ENCODE measurements at regions not wholly inside any gene's neighbourhood (a gene's known extent, or its start where the extent isn't known, plus 50 kb on each side); places are given as distances from the start of the nearest gene placed in this dataset.
A peak's percentile ranks its signal among the peaks of the same experiment; 100 is the strongest.

DNA sequence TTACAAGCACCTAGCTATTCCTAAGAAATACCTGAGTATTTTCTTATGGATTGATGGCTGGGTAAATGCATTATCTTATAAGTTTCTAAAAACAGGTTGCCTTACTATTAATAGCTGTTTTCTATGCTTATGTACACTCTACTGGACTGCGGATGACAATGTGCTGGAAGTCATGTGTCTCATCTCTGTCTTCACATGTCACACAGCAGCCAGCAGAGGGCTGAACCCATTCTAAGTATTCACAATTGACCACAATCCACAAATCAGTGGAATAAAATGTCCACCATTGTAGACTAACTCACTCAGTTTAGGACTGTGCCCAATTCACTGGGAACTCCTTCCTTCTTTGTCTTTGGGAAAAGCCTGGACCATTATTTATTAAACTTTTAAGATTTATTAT is 371.2 kb downstream of the INSIG2 start:
- WGBS (ENCODE audit: low lambda C conversion rate) = 52% methylated on average over 1 of the region's 1 CpG
- ChIA-PET POLR2A (no interaction called here), CTCF (no interaction called here)
- H3K36me3 ChIP-seq (replicated peaks in 1 of 2; ENCODE audit: control insufficient read depth in 1 of 2, insufficient read depth in 2 of 2, low read length in 1 of 2) = no peaks in the 10 kb centered on the region
- H3K27me3 ChIP-seq (ENCODE audit: insufficient read depth) = no peaks in the 10 kb centered on the region; the same call in 1 of the 2 replicates
- no peaks in the 10 kb centered on the region for H4K20me1 ChIP-seq (ENCODE audit: insufficient read depth)
- H3K4me2 ChIP-seq = no peak overlapping the region
- no peaks in the 10 kb centered on the region for H3K9me3 ChIP-seq
- no peak overlapping the region for H2AFZ ChIP-seq (ENCODE audit: low read depth)
- H3K4me3 ChIP-seq (ENCODE audit: low read depth in 2 of 2, low read length in 1 of 2) = no peak overlapping the region
- no peaks in the 10 kb centered on the region; a peak in 1 of 4 replicates for H3K4me1 ChIP-seq (ENCODE audit: control insufficient read depth in 1 of 2, insufficient read depth in 2 of 2, low read depth in 1 of 2, low read length in 1 of 2)
- H3K9ac ChIP-seq = no peak overlapping the region
- no peak overlapping the region for H3K27ac ChIP-seq (ENCODE audit: low read depth in 2 of 2, low read length in 1 of 2)
- TF ChIP-seq SMC3 (IDR thresholded peaks at IDR 0.05; ENCODE audit: low read depth, low read length) (no peak), RFX5 (IDR thresholded peaks at IDR 0.05; ENCODE audit: low read length) (no peak), YY1 (IDR thresholded peaks at IDR 0.05; ENCODE audit: low read depth) (no peak)
- TF ChIP-seq, protein P1, sequence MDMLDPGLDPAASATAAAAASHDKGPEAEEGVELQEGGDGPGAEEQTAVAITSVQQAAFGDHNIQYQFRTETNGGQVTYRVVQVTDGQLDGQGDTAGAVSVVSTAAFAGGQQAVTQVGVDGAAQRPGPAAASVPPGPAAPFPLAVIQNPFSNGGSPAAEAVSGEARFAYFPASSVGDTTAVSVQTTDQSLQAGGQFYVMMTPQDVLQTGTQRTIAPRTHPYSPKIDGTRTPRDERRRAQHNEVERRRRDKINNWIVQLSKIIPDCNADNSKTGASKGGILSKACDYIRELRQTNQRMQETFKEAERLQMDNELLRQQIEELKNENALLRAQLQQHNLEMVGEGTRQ (IDR thresholded peaks at IDR 0.05; ENCODE audit: borderline replicate concordance, low read depth, low read length) = no peak
- TF ChIP-seq, protein P2, sequence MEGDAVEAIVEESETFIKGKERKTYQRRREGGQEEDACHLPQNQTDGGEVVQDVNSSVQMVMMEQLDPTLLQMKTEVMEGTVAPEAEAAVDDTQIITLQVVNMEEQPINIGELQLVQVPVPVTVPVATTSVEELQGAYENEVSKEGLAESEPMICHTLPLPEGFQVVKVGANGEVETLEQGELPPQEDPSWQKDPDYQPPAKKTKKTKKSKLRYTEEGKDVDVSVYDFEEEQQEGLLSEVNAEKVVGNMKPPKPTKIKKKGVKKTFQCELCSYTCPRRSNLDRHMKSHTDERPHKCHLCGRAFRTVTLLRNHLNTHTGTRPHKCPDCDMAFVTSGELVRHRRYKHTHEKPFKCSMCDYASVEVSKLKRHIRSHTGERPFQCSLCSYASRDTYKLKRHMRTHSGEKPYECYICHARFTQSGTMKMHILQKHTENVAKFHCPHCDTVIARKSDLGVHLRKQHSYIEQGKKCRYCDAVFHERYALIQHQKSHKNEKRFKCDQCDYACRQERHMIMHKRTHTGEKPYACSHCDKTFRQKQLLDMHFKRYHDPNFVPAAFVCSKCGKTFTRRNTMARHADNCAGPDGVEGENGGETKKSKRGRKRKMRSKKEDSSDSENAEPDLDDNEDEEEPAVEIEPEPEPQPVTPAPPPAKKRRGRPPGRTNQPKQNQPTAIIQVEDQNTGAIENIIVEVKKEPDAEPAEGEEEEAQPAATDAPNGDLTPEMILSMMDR (IDR thresholded peaks at IDR 0.05) = peak; percentile 20; the same call in 1 of the 2 replicates
- H3K9me2 ChIP-seq = no peaks in the 10 kb centered on the region
- no peaks in the 10 kb centered on the region for H3K79me2 ChIP-seq (ENCODE audit: insufficient read depth)
- DNase-seq = no peak
- H3F3A ChIP-seq (replicated peaks; ENCODE audit: insufficient read depth) = no peaks in the 10 kb centered on the region

DNA sequence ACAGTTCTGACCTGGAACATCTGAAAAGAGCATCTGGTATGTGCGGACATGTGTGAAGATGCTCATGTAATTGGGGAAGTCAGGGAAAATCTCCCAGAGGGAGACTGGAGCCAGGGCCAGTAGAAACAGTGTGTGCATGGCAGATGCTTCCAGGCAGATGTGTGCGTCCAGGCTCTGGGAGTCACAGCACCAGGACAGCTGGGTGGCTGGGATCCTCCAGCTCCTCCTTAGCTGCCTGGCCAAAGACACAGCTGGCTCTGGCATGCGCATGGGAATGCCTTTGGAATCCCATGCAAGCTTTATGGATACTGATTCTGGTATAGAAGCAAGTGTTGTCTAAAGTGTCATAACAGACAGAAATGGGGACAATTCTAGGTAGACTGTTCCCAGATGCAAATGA is 369.7 kb downstream of the INSIG2 start:
- Histone ChIP-seq H3K4me2 (no peak overlapping the region), H3K4me3 (ENCODE audit: low read depth in 2 of 2, low read length in 1 of 2) (no peak overlapping the region), H3K27me3 (ENCODE audit: insufficient read depth) (no peaks in the 10 kb centered on the region; the same call in 1 of the 2 replicates), H2AFZ (ENCODE audit: low read depth) (no peak overlapping the region), H3K9me2 (no peaks in the 10 kb centered on the region), H3K36me3 (replicated peaks in 1 of 2; ENCODE audit: control insufficient read depth in 1 of 2, insufficient read depth in 2 of 2, low read length in 1 of 2) (no peaks in the 10 kb centered on the region), H3K9me3 (no peaks in the 10 kb centered on the region), H3K4me1 (ENCODE audit: control insufficient read depth in 1 of 2, insufficient read depth in 2 of 2, low read depth in 1 of 2, low read length in 1 of 2) (no peaks in the 10 kb centered on the region), H3K79me2 (ENCODE audit: insufficient read depth) (no peaks in the 10 kb centered on the region), H3K27ac (ENCODE audit: low read depth in 2 of 2, low read length in 1 of 2) (no peak overlapping the region), H3F3A (replicated peaks; ENCODE audit: insufficient read depth) (no peaks in the 10 kb centered on the region), H4K20me1 (ENCODE audit: insufficient read depth) (no peaks in the 10 kb centered on the region), H3K9ac (no peak overlapping the region)
- 22% methylated on average over 3 of the region's 3 CpGs for WGBS (ENCODE audit: low lambda C conversion rate)
- CTCF ChIA-PET = no interaction called here
- TF ChIP-seq POLR2AphosphoS5 (IDR thresholded peaks at IDR 0.05; ENCODE audit: low read depth, low read length) (no peak), TEAD4 (IDR thresholded peaks at IDR 0.05; ENCODE audit: borderline replicate concordance, insufficient read depth) (no peak), JUND (IDR thresholded peaks at IDR 0.05) (no peak)
- no peak for DNase-seq
- POLR2A ChIA-PET = no interaction called here

DNA sequence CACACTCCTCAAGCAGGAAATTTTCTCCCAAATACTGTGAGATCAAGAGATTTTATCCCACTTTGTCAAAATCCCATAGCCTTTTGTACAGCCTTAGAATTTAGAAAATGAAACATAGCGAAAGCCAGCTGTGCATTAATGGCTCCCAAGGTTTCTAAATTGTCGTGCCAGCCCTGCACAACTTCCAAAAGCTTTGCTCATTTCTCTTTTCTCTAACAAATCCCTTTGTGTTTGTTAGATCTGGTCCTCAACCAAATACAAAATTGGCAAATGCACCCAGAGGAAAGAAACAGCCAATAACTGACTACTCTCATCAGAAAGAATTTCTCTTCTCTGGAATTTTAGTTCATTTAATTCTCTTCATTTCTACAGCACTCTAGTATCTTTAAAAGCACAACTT is 361.1 kb downstream of the INSIG2 start:
- Histone ChIP-seq H2AFZ (ENCODE audit: low read depth) (no peak overlapping the region), H3K4me2 (no peak overlapping the region), H3K27ac (ENCODE audit: low read depth in 2 of 2, low read length in 1 of 2) (no peak overlapping the region), H3K9me2 (no peaks in the 10 kb centered on the region), H3K4me3 (ENCODE audit: low read depth in 2 of 2, low read length in 1 of 2) (no peak overlapping the region), H4K20me1 (ENCODE audit: insufficient read depth) (no peaks in the 10 kb centered on the region), H3K36me3 (replicated peaks in 1 of 2; ENCODE audit: control insufficient read depth in 1 of 2, insufficient read depth in 2 of 2, low read length in 1 of 2) (peaks cover 0 to 3% of the 10 kb centered on the region in 2 experiments), H3K79me2 (ENCODE audit: insufficient read depth) (no peaks in the 10 kb centered on the region), H3K4me1 (ENCODE audit: control insufficient read depth in 1 of 2, insufficient read depth in 2 of 2, low read depth in 1 of 2, low read length in 1 of 2) (no peaks in the 10 kb centered on the region), H3F3A (replicated peaks; ENCODE audit: insufficient read depth) (no peaks in the 10 kb centered on the region), H3K27me3 (ENCODE audit: insufficient read depth) (no peaks in the 10 kb centered on the region), H3K9me3 (no peaks in the 10 kb centered on the region), H3K9ac (no peak overlapping the region)
- 5% methylated on average over 2 of the region's 2 CpGs for WGBS (ENCODE audit: low lambda C conversion rate)
- ChIA-PET CTCF (interaction anchor here (1.3 kb wide), 1 partner anchor 10 kb away, joined by 4 read pairs; no protein-coding TSS in a partner anchor), POLR2A (no interaction called here)
- DNase-seq = no peak
- TF ChIP-seq GABPA (IDR thresholded peaks at IDR 0.05; ENCODE audit: low read depth) = no peak
- TF ChIP-seq, protein P3, sequence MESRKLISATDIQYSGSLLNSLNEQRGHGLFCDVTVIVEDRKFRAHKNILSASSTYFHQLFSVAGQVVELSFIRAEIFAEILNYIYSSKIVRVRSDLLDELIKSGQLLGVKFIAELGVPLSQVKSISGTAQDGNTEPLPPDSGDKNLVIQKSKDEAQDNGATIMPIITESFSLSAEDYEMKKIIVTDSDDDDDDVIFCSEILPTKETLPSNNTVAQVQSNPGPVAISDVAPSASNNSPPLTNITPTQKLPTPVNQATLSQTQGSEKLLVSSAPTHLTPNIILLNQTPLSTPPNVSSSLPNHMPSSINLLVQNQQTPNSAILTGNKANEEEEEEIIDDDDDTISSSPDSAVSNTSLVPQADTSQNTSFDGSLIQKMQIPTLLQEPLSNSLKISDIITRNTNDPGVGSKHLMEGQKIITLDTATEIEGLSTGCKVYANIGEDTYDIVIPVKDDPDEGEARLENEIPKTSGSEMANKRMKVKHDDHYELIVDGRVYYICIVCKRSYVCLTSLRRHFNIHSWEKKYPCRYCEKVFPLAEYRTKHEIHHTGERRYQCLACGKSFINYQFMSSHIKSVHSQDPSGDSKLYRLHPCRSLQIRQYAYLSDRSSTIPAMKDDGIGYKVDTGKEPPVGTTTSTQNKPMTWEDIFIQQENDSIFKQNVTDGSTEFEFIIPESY (IDR thresholded peaks at IDR 0.05; ENCODE audit: borderline replicate concordance, low read depth) = no peak
- TF ChIP-seq, protein P1 (IDR thresholded peaks at IDR 0.05; ENCODE audit: borderline replicate concordance, low read depth, low read length) = no peak
- TF ChIP-seq, protein P4, sequence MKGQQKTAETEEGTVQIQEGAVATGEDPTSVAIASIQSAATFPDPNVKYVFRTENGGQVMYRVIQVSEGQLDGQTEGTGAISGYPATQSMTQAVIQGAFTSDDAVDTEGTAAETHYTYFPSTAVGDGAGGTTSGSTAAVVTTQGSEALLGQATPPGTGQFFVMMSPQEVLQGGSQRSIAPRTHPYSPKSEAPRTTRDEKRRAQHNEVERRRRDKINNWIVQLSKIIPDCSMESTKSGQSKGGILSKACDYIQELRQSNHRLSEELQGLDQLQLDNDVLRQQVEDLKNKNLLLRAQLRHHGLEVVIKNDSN (IDR thresholded peaks at IDR 0.05; ENCODE audit: borderline replicate concordance, low read depth) = no peak
